Kidney (tissue), 13 donors: ENCODE measurements at regions not wholly inside any gene's neighbourhood (a gene's known extent, or its start where the extent isn't known, plus 50 kb on each side); places are given as distances from the start of the nearest gene placed in this dataset.

Source experiments
- DNase-seq, 5 donors: peaks; one replicate each; pipeline ENCODE4 v3.0.0-alpha.2; 2013 to 2020
- FAIRE-seq: peaks from 2 replicates; lab custom pipeline; 2012; peaks lifted over from hg19 to GRCh38; lab: Jason Lieb, UNC
- H3K27ac ChIP-seq, 2 donors: one replicate each; pipeline ENCODE4 v1.7.0; 2013; ENCODE audit warnings: low read depth in 2 of 2, low read length in 2 of 2, inconsistent platforms in 1 of 2
- H3K27me3 ChIP-seq: one replicate; pipeline ENCODE4 v1.7.1; 2013; ENCODE audit warnings: low read length, inconsistent platforms; ENCODE audit not compliant: control insufficient read depth, insufficient read depth
- H3K36me3 ChIP-seq, 3 donors: one replicate each; pipeline versions ENCODE4 v1.7.0 to v1.7.1; 2013; ENCODE audit warnings: low read length in 3 of 3, control low read depth in 1 of 3, inconsistent platforms in 1 of 3; ENCODE audit not compliant: insufficient read depth in 3 of 3, control insufficient read depth in 2 of 3
- H3K4me1 ChIP-seq, 3 donors: one replicate each; pipeline versions ENCODE4 v1.7.0 to v1.7.1; 2013; ENCODE audit warnings: low read length in 3 of 3, inconsistent platforms in 1 of 3, low read depth in 1 of 3; ENCODE audit not compliant: control insufficient read depth in 2 of 3, insufficient read depth in 2 of 3
- H3K4me3 ChIP-seq, 3 donors: one replicate each; pipeline versions ENCODE4 v1.7.0 to v1.8.1; 2013; ENCODE audit warnings: low read length in 3 of 3, control low read depth in 1 of 3, inconsistent platforms in 1 of 3
- H3K9ac ChIP-seq, 3 donors: one replicate each; pipeline versions ENCODE4 v1.7.0 to v1.7.1; 2013; ENCODE audit warnings: low read length in 3 of 3, control low read depth in 1 of 3, inconsistent platforms in 1 of 3
- H3K9me3 ChIP-seq, 3 donors: one replicate each; pipeline versions ENCODE4 v1.7.0 to v1.7.1; 2013; ENCODE audit warnings: low read length in 3 of 3, control low read depth in 1 of 3, inconsistent platforms in 1 of 3; ENCODE audit not compliant: control insufficient read depth in 2 of 3, insufficient read depth in 1 of 3
- intact Hi-C: fragments of 100-400 bp; cut with DNase I; formaldehyde crosslinking; loops from one replicate; pipeline ENCODE4 v1.11.1; 2022
- TF ChIP-seq, protein P1 (sequence below): IDR thresholded peaks from 3 replicates; pipeline ENCODE4 v1.5.1; 2012; ENCODE audit warnings: mild to moderate bottlenecking, moderate library complexity, borderline replicate concordance; ENCODE audit not compliant: insufficient read depth; ENCODE audit errors: extremely low read depth
- donor health status: control.
- donor health status: control.
- donor health status: control.
- donor health status: control.
- donor health status: control.
- donor health status: DM: yes; HTN: yes; CAD: no.
- donor health status: Normal renal cell carcinoma (clear cell type).

DNA sequence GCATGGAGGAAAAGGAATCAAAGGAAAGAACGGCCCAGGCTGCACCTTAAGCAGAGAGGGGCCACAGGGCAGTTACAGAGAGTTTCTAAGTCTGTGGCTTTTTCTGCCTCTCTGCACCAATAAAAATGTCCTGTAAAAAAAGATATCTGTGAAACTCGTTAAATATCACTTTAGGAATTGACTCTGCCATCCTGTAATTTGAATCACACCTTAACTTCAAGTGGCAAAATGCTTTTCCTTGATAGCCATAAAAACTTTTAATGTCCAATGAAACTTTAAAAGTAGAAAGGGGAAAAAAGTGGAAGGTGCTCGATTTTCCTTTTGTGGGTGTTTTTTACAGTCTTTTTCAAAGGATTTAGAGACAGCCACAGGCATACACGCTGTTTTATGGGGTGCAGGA, 255.7 kb downstream of the ARRDC4 start:
- no peaks in the 10 kb centered on the region for H3K27me3 ChIP-seq
- no peak for FAIRE-seq
- intact Hi-C loops = no loop called here
- H3K9ac ChIP-seq = no peak overlapping the region
- no peak overlapping the region for H3K27ac ChIP-seq
- no peaks in the 10 kb centered on the region for H3K36me3 ChIP-seq
- no peak overlapping the region for H3K4me3 ChIP-seq
- H3K4me1 ChIP-seq = no peaks in the 10 kb centered on the region
- TF ChIP-seq, protein P1, sequence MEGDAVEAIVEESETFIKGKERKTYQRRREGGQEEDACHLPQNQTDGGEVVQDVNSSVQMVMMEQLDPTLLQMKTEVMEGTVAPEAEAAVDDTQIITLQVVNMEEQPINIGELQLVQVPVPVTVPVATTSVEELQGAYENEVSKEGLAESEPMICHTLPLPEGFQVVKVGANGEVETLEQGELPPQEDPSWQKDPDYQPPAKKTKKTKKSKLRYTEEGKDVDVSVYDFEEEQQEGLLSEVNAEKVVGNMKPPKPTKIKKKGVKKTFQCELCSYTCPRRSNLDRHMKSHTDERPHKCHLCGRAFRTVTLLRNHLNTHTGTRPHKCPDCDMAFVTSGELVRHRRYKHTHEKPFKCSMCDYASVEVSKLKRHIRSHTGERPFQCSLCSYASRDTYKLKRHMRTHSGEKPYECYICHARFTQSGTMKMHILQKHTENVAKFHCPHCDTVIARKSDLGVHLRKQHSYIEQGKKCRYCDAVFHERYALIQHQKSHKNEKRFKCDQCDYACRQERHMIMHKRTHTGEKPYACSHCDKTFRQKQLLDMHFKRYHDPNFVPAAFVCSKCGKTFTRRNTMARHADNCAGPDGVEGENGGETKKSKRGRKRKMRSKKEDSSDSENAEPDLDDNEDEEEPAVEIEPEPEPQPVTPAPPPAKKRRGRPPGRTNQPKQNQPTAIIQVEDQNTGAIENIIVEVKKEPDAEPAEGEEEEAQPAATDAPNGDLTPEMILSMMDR = no peak
- no peak for DNase-seq
- no peaks in the 10 kb centered on the region for H3K9me3 ChIP-seq

DNA sequence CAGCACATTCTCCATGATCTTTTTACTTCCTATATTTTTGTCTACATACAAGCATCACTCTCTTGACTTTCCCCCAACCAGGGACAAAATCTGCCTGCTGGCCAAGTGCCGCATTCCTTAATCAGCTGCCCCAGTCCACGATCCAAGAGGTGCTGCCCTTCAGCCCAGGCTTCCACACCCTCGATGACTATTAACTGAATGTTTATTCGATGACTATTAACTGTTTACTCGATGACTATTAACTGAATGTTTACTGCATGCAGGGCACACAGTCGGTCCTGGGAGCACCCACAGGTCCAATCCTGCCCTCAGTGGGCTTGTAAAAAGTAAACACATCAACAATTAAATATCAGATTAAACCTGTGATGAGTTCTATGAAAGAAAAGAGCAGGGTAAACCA, 256.9 kb downstream of the ARRDC4 start:
- TF ChIP-seq, protein P1 = no peak
- intact Hi-C loops = no loop called here
- H3K9me3 ChIP-seq = no peaks in the 10 kb centered on the region
- no peaks in the 10 kb centered on the region for H3K4me1 ChIP-seq
- no peak overlapping the region for H3K4me3 ChIP-seq
- no peaks in the 10 kb centered on the region for H3K36me3 ChIP-seq
- no peak overlapping the region for H3K9ac ChIP-seq
- no peaks in the 10 kb centered on the region for H3K27me3 ChIP-seq
- no peak for DNase-seq
- FAIRE-seq = no peak
- no peak overlapping the region for H3K27ac ChIP-seq

DNA sequence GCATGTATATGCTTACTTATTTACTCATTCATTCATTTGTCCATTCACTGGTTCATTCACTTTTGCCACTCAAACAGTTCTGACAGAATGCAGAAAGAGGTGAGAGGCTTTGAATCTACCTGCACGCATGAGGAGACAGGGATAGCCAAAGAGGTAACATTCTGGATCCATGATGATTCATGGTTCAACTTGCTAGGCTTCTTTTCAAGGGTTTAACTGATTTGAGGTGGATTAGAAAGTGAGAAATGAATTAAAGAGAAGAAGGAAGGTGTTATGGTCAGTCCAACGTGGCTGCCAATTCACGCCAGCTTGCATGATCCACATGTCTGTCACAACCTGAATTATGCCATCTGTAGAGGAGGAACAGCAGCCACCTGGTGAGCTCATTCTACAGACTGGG, 260.6 kb downstream of the ARRDC4 start:
- no peaks in the 10 kb centered on the region for H3K9me3 ChIP-seq
- no peaks in the 10 kb centered on the region for H3K27me3 ChIP-seq
- H3K9ac ChIP-seq = no peak overlapping the region
- H3K27ac ChIP-seq = no peak overlapping the region
- DNase-seq = no peak
- no peaks in the 10 kb centered on the region for H3K4me1 ChIP-seq
- intact Hi-C loops = no loop called here
- no peak for FAIRE-seq
- TF ChIP-seq, protein P1 = no peak
- no peaks in the 10 kb centered on the region for H3K36me3 ChIP-seq
- no peak overlapping the region for H3K4me3 ChIP-seq

DNA sequence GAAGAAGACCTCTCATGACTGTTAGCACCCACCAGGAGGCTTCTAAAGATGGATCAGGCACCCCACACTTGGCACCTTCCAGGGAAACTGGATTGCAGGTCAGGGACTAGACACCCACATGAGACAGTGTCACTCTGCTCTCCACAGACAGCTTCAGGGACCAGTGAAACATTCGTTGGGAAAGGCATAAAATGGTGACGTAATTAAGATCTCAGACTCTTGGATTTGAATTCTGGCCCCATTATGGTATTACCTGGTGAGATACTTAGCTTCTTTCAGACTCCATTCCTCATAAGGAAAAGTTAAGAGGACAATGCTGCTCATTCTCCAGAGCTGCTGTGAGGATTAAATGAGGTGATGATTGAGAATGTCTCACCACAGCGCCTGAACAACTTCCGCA, 261.1 kb downstream of the ARRDC4 start:
- Histone ChIP-seq H3K4me3 (no peak overlapping the region), H3K9me3 (no peaks in the 10 kb centered on the region), H3K9ac (no peak overlapping the region), H3K36me3 (no peaks in the 10 kb centered on the region), H3K27me3 (no peaks in the 10 kb centered on the region), H3K27ac (no peak overlapping the region), H3K4me1 (no peaks in the 10 kb centered on the region)
- intact Hi-C loops = no loop called here
- TF ChIP-seq, protein P1 = no peak
- no peak for DNase-seq
- FAIRE-seq = no peak
